ENCODE measurements at regions not wholly inside any gene's neighbourhood (a gene's known extent, or its start where the extent isn't known, plus 50 kb on each side); places are given as distances from the start of the nearest gene placed in this dataset.

DNA sequence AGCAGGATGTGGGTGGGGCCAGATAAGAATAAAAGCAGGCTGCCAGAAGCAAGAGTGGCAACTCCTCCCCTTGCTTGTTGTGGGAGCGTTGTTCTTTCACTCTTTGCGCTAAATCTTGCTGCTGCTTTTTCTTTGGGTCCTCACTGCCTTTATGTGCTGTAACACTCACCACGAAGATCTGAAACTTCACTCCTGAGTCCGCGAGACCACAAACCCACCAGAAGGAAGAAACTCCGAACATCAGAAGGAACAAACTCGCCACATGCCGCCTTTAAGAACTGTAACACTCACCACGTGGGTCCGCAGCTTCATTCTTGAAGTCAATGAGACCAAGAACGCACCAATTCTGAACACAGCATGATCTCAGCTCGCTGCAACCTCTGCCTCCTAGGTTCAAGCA lies 72.9 kb downstream of the IL12A start:
- Histone ChIP-seq H3K9me3 (no peaks in the 10 kb centered on the region), H3K27ac (no peak overlapping the region), H3K36me3 (no peaks in the 10 kb centered on the region), H3K4me1 (replicated peaks) (no peaks in the 10 kb centered on the region), H3K27me3 (replicated peaks; ENCODE audit: insufficient read depth) (no peaks in the 10 kb centered on the region), H3K4me3 (no peak overlapping the region)
- intact Hi-C loops (cut with DNase I), result no loop called here
- TF ChIP-seq POLR2A (IDR thresholded peaks at IDR 0.05) (no peak), POLR2AphosphoS5 (IDR thresholded peaks at IDR 0.05) (no peak)
- TF ChIP-seq, protein P1, sequence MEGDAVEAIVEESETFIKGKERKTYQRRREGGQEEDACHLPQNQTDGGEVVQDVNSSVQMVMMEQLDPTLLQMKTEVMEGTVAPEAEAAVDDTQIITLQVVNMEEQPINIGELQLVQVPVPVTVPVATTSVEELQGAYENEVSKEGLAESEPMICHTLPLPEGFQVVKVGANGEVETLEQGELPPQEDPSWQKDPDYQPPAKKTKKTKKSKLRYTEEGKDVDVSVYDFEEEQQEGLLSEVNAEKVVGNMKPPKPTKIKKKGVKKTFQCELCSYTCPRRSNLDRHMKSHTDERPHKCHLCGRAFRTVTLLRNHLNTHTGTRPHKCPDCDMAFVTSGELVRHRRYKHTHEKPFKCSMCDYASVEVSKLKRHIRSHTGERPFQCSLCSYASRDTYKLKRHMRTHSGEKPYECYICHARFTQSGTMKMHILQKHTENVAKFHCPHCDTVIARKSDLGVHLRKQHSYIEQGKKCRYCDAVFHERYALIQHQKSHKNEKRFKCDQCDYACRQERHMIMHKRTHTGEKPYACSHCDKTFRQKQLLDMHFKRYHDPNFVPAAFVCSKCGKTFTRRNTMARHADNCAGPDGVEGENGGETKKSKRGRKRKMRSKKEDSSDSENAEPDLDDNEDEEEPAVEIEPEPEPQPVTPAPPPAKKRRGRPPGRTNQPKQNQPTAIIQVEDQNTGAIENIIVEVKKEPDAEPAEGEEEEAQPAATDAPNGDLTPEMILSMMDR (IDR thresholded peaks at IDR 0.05), result no peak
- DNase-seq (ENCODE audit: low spot score), result no peak
- WGBS, result 90% methylated on average over 12 of the region's 12 CpGs

DNA sequence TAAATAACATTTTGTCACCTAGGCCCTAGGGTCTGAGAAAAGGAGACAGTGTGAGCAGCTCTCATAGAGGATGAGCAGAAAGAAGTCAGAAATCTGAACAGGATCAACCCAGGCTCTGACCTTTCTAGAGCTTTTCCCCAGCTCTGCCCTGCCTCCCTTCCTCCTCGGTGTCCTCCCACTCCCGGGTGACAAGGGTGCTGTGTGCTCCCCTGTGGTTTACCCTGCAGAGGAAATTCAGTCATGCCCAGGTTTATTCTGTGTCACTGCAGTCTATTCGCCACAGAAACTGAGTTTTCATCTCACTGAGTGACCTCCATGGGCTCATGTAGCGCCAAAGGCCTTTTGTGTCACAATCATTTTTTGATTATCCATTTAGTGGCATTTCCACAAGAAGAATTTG lies 76.6 kb downstream of the IL12A start:
- Histone ChIP-seq H3K4me3 (no peak overlapping the region), H3K4me1 (replicated peaks) (no peaks in the 10 kb centered on the region), H3K36me3 (no peaks in the 10 kb centered on the region), H3K9me3 (no peaks in the 10 kb centered on the region), H3K27ac (no peak overlapping the region), H3K27me3 (replicated peaks; ENCODE audit: insufficient read depth) (no peaks in the 10 kb centered on the region)
- no peak for TF ChIP-seq POLR2A (IDR thresholded peaks at IDR 0.05)
- TF ChIP-seq POLR2AphosphoS5 (IDR thresholded peaks at IDR 0.05), result no peak
- TF ChIP-seq, protein P1 (IDR thresholded peaks at IDR 0.05), result no peak
- intact Hi-C loops (cut with DNase I), result no loop called here
- WGBS, result 86% methylated on average over 4 of the region's 4 CpGs
- no peak for DNase-seq (ENCODE audit: low spot score)

DNA sequence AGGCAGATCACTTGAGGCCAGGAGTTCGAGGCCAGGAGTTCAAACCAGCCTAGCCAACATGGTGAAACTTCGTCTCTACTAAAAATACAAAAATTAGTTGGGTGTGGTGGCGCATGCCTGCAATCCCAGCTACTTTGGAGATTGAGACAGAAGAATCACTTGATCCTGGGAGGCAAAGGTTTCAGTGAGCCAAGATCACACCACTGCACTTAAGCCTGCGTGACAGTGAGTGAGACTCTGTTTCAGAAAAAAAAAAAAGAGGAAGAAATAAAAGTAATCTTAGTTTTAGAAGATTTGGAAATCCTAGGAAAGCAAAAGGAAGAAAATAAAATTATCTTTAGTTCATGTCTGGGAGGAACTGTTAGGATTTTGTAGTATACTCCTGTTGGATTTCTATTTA lies 77.2 kb downstream of the IL12A start:
- H3K27me3 ChIP-seq (replicated peaks; ENCODE audit: insufficient read depth), result no peaks in the 10 kb centered on the region
- no peak overlapping the region for H3K4me3 ChIP-seq
- TF ChIP-seq POLR2A (IDR thresholded peaks at IDR 0.05) (no peak), POLR2AphosphoS5 (IDR thresholded peaks at IDR 0.05) (no peak)
- TF ChIP-seq, protein P1 (IDR thresholded peaks at IDR 0.05), result no peak
- intact Hi-C loops (cut with DNase I), result no loop called here
- no peaks in the 10 kb centered on the region for H3K36me3 ChIP-seq
- DNase-seq (ENCODE audit: low spot score), result no peak
- no peak overlapping the region for H3K27ac ChIP-seq
- 87% methylated on average over 4 of the region's 4 CpGs for whole genome bisulfite sequencing
- no peaks in the 10 kb centered on the region for H3K4me1 ChIP-seq (replicated peaks)
- H3K9me3 ChIP-seq, result no peaks in the 10 kb centered on the region

DNA sequence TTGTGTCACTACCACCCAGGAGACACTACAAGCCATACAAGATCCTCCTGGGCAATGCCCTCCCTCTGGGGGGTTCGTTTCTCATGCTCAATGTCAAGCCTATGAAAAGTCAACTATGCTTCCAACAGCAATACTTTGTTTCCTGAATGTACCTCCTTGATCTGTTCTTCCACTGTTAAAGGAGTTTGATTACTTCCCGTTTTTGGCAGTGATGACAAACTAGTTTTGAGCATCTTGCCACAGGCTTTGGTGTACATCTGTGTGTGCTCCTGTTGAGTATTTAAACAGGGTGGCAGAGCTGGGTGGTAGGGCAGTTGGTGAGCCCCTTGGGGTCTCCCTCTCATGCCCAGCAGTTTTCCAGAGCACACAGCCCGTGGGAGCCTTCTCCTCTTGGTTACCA lies 81.4 kb downstream of the IL12A start:
- intact Hi-C loops (cut with DNase I), result no loop called here
- H3K4me1 ChIP-seq (replicated peaks), result no peaks in the 10 kb centered on the region
- H3K9me3 ChIP-seq, result no peaks in the 10 kb centered on the region
- no peak overlapping the region for H3K27ac ChIP-seq
- no peaks in the 10 kb centered on the region for H3K27me3 ChIP-seq (replicated peaks; ENCODE audit: insufficient read depth)
- DNase-seq (ENCODE audit: low spot score), result no peak
- H3K4me3 ChIP-seq, result no peak overlapping the region
- WGBS, result 54% methylated on average over 3 of the region's 3 CpGs
- TF ChIP-seq, protein P1 (IDR thresholded peaks at IDR 0.05), result no peak
- TF ChIP-seq POLR2A (IDR thresholded peaks at IDR 0.05) (no peak), POLR2AphosphoS5 (IDR thresholded peaks at IDR 0.05) (no peak)
- no peaks in the 10 kb centered on the region for H3K36me3 ChIP-seq

DNA sequence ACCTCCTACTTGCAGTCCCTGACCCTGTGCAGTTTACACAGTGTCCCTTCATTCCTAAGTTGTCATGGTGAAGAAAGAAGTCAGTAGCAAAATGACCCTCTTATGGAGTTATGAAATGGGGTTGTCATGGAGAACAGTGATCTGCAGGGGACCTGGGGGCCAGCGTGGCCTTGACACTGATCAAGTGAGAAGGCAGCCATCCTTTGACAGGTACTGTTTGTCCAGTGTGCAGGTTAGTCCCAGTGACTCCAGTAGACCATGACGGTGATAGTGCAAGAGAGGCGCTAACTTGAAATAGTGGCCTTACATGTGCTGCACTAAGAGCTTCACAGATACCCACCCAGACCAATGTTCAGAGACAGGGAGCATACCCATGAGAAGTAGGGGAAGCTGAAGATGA lies 87.9 kb downstream of the IL12A start:
- H3K4me1 ChIP-seq (replicated peaks), result no peaks in the 10 kb centered on the region
- TF ChIP-seq POLR2AphosphoS5 (IDR thresholded peaks at IDR 0.05) (no peak), POLR2A (IDR thresholded peaks at IDR 0.05) (no peak)
- TF ChIP-seq, protein P1 (IDR thresholded peaks at IDR 0.05), result no peak
- no peaks in the 10 kb centered on the region for H3K9me3 ChIP-seq
- no peak for DNase-seq (ENCODE audit: low spot score)
- 82% methylated on average over 3 of the region's 3 CpGs for WGBS
- no peak overlapping the region for H3K27ac ChIP-seq
- no peak overlapping the region for H3K4me3 ChIP-seq
- no peaks in the 10 kb centered on the region for H3K36me3 ChIP-seq
- intact Hi-C loops (cut with DNase I), result no loop called here
- H3K27me3 ChIP-seq (replicated peaks; ENCODE audit: insufficient read depth), result no peaks in the 10 kb centered on the region

Data from prostate gland (tissue), 2 donors.